Glutamatergic neuron (in vitro differentiated cells): ENCODE measurements at regions not wholly inside any gene's neighbourhood (a gene's known extent, or its start where the extent isn't known, plus 50 kb on each side); places are given as distances from the start of the nearest gene placed in this dataset.

Experiments
- DNase-seq: peaks from one replicate; pipeline ENCODE4 v3.0.0; 2022
- H3K27ac Mint-ChIP-seq: one replicate; pipeline ENCODE4 v1.8.0; 2020; ENCODE audit warnings: mild to moderate bottlenecking, mixed read lengths, inconsistent platforms; ENCODE audit not compliant: unreplicated experiment
- H3K27me3 Mint-ChIP-seq: one replicate; pipeline ENCODE4 v1.8.0; 2020; ENCODE audit warnings: mild to moderate bottlenecking, moderate library complexity, mixed read lengths, inconsistent platforms; ENCODE audit not compliant: unreplicated experiment
- H3K36me3 Mint-ChIP-seq: one replicate; pipeline ENCODE4 v1.8.0; 2020; ENCODE audit warnings: mild to moderate bottlenecking, mixed read lengths, inconsistent platforms; ENCODE audit not compliant: unreplicated experiment
- H3K4me1 Mint-ChIP-seq: one replicate; pipeline ENCODE4 v1.8.0; 2020; ENCODE audit warnings: mild to moderate bottlenecking, low read depth, mixed read lengths, inconsistent platforms; ENCODE audit not compliant: unreplicated experiment
- H3K4me3 Mint-ChIP-seq: one replicate; pipeline ENCODE4 v1.8.0; 2020; ENCODE audit warnings: mild to moderate bottlenecking, mixed read lengths, inconsistent platforms; ENCODE audit not compliant: unreplicated experiment
- H3K9me3 Mint-ChIP-seq: one replicate; pipeline ENCODE4 v1.8.0; 2020; ENCODE audit warnings: mild to moderate bottlenecking, moderate library complexity, mixed read lengths, inconsistent platforms; ENCODE audit not compliant: unreplicated experiment
- TF ChIP-seq, protein P1 (sequence below): fragments of 200-600 bp; sonication (generic); IDR thresholded peaks from one replicate; pipeline ENCODE4 v1.5.0; 2021; ENCODE audit not compliant: partially characterized antibody, unreplicated experiment

DNA sequence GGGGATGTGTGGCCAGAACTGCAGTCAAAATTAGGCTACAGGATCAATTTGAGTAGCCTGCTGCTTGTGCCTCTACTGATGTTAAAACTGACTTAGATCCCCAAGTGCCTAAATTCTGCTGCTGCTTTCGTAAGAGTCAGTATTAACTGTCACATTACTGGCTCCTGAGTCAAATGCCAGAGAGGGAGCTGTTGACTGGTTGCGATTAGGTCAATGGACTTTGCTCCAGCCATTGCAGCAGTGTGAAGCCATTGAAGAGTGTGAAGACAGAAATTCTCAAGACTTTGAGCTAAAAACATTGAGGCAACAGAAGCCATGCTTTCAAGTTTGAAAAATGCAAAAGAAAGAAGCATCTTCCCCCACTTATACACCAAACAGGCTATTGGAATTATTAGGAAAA is 151.1 kb upstream of the MITF start:
- DNase-seq = no peak
- TF ChIP-seq, protein P1, sequence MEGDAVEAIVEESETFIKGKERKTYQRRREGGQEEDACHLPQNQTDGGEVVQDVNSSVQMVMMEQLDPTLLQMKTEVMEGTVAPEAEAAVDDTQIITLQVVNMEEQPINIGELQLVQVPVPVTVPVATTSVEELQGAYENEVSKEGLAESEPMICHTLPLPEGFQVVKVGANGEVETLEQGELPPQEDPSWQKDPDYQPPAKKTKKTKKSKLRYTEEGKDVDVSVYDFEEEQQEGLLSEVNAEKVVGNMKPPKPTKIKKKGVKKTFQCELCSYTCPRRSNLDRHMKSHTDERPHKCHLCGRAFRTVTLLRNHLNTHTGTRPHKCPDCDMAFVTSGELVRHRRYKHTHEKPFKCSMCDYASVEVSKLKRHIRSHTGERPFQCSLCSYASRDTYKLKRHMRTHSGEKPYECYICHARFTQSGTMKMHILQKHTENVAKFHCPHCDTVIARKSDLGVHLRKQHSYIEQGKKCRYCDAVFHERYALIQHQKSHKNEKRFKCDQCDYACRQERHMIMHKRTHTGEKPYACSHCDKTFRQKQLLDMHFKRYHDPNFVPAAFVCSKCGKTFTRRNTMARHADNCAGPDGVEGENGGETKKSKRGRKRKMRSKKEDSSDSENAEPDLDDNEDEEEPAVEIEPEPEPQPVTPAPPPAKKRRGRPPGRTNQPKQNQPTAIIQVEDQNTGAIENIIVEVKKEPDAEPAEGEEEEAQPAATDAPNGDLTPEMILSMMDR = no peak
- Mint-ChIP-seq H3K4me1 (peaks cover 1% of the 10 kb centered on the region), H3K36me3 (peaks cover 15% of the 10 kb centered on the region), H3K4me3 (no peak overlapping the region), H3K27ac (no peak overlapping the region), H3K9me3 (peaks cover 8% of the 10 kb centered on the region), H3K27me3 (no peaks in the 10 kb centered on the region)

DNA sequence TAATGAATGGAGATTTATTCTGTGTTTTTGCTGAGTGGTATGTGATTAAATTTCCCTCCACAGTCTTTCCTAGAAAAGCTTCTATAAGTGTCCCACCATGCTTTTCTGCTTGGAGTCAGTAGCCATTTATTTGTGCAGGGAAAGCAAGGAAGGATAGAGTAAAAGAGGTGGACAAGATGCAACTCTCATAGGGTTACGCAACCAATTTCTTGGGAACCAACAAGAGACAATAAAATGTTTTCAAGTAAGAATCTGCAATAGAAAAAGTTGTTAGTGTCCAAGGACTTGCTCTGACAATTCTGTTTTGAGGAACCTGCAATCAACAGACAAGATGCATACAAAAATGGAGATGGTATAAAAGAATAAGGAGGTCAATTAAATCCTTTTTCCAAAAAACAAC is 153.8 kb upstream of the MITF start:
- H3K27ac Mint-ChIP-seq = no peak overlapping the region
- no peak overlapping the region for H3K4me3 Mint-ChIP-seq
- TF ChIP-seq, protein P1 = no peak
- H3K4me1 Mint-ChIP-seq = peaks cover 1% of the 10 kb centered on the region
- H3K36me3 Mint-ChIP-seq = peaks cover 15% of the 10 kb centered on the region
- peaks cover 8% of the 10 kb centered on the region for H3K9me3 Mint-ChIP-seq
- no peaks in the 10 kb centered on the region for H3K27me3 Mint-ChIP-seq
- no peak for DNase-seq

DNA sequence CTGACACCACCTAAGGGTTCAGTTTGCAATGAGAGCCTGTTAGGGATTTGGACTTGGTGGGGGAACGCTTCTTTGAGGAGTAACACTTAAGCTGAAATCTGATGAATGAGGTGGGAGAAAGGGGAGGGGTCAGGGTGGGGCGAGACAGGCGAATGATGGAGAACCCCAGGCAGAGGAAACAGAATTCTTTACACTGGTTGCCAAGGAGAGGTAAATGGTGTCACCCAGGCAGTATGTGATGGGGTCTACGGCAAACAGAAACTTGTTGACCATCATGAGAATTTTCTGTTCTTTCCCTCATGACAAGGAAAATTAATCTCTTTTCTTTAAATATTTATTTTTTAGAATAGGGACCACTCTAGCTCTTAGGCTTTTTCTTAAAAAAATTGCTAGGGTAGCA is 157.2 kb upstream of the MITF start:
- TF ChIP-seq, protein P1 = no peak
- H3K27ac Mint-ChIP-seq = no peak overlapping the region

DNA sequence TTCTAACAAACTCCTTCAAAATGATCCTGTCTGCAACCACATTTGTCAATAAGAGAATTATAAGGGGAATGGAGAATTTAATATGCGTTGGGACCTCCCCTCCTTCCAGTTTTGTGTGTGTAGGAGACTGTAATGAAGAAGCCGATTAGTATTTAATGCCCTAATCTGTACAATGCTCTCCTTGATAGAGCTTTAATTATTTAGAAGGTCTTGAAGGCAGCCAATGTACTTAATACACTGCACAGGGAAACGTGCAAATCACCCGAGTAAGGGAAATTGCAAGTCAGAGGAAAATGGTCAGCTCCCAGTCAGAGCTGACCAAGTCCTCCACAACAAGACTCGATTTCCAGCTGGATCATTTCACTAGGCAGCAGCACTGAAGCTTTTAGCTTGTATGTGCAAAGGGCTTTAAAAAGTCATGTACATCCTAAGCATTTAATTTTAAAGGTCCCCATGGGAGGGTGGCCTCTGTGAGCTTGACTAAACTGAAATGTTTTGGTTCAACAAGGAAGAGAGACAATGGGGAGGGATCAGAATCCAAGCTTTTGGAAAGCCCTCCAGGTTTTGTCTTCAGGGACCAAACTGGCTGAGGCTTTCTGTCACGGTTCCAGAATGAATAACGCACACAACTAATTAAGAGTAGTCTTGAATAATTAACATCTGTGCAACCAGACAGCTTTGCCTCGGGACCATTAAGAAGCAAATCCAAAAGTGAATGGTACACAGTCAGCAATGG is 159.8 kb upstream of the MITF start:
- Mint-ChIP-seq H3K36me3 (no peaks in the 10 kb centered on the region), H3K4me1 (peaks cover 9% of the 10 kb centered on the region), H3K9me3 (peaks cover 4% of the 10 kb centered on the region), H3K27me3 (peaks cover 8% of the 10 kb centered on the region), H3K27ac (no peak overlapping the region), H3K4me3 (no peak overlapping the region)
- DNase-seq = no peak
- TF ChIP-seq, protein P1 = no peak

More for the DNA sequence above, 157.2 kb upstream of the MITF start:
- no peak for DNase-seq
- no peak overlapping the region for H3K4me3 Mint-ChIP-seq
- peaks cover 8% of the 10 kb centered on the region for H3K27me3 Mint-ChIP-seq
- H3K36me3 Mint-ChIP-seq = peaks cover 3% of the 10 kb centered on the region
- peaks cover 9% of the 10 kb centered on the region for H3K4me1 Mint-ChIP-seq
- peaks cover 7% of the 10 kb centered on the region for H3K9me3 Mint-ChIP-seq

DNA sequence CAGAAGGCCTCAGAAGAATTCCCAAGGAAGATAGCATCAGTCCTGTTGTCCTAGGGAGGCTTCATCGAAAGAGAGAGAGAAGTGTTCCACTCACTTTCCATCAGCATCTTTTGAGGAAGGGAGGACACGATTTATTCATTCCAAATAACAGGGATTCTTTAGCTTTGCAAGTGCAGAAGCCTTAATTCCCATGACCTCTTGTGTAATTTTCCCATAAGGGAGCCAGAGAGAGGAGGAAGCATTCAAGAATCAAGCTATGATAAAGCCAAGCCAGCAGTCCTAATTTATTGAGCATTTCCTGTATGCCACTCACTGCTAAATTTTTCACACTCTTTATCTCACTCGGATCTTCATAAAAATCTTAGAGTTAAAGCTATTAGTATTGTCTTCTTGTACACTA is 169.7 kb upstream of the MITF start:
- TF ChIP-seq, protein P1 = no peak

More for the DNA sequence above, 169.7 kb upstream of the MITF start:
- Mint-ChIP-seq H3K27me3 (peaks cover 2% of the 10 kb centered on the region), H3K27ac (no peak overlapping the region), H3K9me3 (no peaks in the 10 kb centered on the region), H3K36me3 (peaks cover 5% of the 10 kb centered on the region), H3K4me1 (no peaks in the 10 kb centered on the region), H3K4me3 (no peak overlapping the region)
- DNase-seq = no peak
